ENCODE measurements at regions not wholly inside any gene's neighbourhood (a gene's known extent, or its start where the extent isn't known, plus 50 kb on each side); places are given as distances from the start of the nearest gene placed in this dataset.

DNA sequence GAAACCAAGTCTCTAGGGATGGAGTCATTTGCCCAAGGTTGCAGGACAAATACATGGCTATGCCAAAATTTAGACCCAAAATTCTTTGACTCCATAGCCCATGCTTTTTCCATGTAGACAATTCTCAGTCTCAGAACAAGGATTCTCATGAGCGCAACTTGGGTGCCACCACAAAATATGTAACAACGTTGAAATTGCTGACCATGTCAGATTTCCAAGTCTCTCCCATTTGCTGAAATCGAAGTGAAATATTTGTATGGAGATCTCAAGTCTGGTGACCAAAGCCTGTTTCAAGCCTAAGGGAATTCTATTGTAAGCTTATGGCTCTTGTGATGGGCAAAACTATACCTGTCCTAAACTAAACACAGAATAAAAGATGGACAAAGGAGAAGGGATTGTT lies 333.5 kb downstream of the AEBP2 start:
- TF ChIP-seq, protein P1, sequence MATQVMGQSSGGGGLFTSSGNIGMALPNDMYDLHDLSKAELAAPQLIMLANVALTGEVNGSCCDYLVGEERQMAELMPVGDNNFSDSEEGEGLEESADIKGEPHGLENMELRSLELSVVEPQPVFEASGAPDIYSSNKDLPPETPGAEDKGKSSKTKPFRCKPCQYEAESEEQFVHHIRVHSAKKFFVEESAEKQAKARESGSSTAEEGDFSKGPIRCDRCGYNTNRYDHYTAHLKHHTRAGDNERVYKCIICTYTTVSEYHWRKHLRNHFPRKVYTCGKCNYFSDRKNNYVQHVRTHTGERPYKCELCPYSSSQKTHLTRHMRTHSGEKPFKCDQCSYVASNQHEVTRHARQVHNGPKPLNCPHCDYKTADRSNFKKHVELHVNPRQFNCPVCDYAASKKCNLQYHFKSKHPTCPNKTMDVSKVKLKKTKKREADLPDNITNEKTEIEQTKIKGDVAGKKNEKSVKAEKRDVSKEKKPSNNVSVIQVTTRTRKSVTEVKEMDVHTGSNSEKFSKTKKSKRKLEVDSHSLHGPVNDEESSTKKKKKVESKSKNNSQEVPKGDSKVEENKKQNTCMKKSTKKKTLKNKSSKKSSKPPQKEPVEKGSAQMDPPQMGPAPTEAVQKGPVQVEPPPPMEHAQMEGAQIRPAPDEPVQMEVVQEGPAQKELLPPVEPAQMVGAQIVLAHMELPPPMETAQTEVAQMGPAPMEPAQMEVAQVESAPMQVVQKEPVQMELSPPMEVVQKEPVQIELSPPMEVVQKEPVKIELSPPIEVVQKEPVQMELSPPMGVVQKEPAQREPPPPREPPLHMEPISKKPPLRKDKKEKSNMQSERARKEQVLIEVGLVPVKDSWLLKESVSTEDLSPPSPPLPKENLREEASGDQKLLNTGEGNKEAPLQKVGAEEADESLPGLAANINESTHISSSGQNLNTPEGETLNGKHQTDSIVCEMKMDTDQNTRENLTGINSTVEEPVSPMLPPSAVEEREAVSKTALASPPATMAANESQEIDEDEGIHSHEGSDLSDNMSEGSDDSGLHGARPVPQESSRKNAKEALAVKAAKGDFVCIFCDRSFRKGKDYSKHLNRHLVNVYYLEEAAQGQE (IDR thresholded peaks at IDR 0.05; ENCODE audit: low read depth): no peak
- no peak for TF ChIP-seq TCF12 (IDR thresholded peaks at IDR 0.05; ENCODE audit: low read depth)
- TF ChIP-seq RAD21 (IDR thresholded peaks at IDR 0.05; ENCODE audit: low read depth): no peak
- TF ChIP-seq, protein P2, sequence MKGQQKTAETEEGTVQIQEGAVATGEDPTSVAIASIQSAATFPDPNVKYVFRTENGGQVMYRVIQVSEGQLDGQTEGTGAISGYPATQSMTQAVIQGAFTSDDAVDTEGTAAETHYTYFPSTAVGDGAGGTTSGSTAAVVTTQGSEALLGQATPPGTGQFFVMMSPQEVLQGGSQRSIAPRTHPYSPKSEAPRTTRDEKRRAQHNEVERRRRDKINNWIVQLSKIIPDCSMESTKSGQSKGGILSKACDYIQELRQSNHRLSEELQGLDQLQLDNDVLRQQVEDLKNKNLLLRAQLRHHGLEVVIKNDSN (IDR thresholded peaks at IDR 0.05): no peak
- TF ChIP-seq EGR1 (IDR thresholded peaks at IDR 0.05): no peak
- no peak for TF ChIP-seq EP300 (IDR thresholded peaks at IDR 0.05; ENCODE audit: borderline replicate concordance)
- no peak for TF ChIP-seq FOXM1 (IDR thresholded peaks at IDR 0.05; ENCODE audit: borderline replicate concordance, low read depth)
- no peak for TF ChIP-seq YY1 (IDR thresholded peaks at IDR 0.05; ENCODE audit: low read depth)
- TF ChIP-seq TEAD4 (IDR thresholded peaks at IDR 0.05): no peak
- TF ChIP-seq, protein P3, sequence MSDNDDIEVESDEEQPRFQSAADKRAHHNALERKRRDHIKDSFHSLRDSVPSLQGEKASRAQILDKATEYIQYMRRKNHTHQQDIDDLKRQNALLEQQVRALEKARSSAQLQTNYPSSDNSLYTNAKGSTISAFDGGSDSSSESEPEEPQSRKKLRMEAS (IDR thresholded peaks at IDR 0.05): no peak
